GM21526 (cell line): ENCODE measurements at regions not wholly inside any gene's neighbourhood (a gene's known extent, or its start where the extent isn't known, plus 50 kb on each side); places are given as distances from the start of the nearest gene placed in this dataset.

Experiments used
- ATAC-seq: cut with Tn5 transposase; IDR thresholded peaks from one replicate; pipeline ENCODE4 v1.9.1; 2021; ENCODE audit warnings: moderate library complexity; ENCODE audit not compliant: unreplicated experiment, low FRiP score

DNA sequence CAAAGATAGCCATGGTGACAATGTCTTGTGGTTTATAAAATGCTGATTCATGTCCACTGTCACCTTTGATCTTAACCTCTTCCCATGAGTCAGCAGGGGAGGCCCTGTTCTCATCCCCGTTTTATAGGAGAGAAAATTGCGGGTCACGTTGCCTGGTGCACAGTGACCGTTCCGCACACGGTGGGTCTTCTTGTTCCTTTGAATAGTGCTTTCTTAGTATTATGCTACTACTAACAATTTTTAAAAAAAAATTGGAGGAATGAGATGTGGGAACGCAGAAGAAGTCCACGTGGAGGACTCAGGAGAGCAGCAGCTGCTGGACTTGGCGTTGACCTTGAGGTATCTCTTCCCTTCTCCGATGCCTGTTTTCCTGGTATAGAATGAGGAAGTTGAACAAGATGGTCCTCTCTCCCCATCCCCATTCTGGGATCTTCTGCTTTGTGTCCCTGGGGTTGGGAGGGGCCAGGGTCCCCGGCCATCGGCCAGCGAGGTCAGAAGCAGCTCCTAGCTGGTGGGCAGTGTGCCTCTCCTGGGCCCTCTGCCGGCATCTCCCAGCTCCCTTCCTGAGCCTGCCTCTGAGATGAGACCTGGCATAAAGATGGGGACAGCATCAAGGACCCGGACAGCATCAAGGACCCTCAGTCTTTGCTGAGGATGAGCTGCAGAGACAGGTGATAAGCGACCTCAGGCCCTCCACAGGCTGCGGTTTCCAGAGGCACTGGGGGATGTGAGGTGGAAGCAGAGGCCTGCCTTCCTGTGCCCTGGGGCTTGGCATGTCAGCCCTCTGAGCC lies 143.9 kb downstream of the C9orf50 start:
- ATAC-seq: no peak

DNA sequence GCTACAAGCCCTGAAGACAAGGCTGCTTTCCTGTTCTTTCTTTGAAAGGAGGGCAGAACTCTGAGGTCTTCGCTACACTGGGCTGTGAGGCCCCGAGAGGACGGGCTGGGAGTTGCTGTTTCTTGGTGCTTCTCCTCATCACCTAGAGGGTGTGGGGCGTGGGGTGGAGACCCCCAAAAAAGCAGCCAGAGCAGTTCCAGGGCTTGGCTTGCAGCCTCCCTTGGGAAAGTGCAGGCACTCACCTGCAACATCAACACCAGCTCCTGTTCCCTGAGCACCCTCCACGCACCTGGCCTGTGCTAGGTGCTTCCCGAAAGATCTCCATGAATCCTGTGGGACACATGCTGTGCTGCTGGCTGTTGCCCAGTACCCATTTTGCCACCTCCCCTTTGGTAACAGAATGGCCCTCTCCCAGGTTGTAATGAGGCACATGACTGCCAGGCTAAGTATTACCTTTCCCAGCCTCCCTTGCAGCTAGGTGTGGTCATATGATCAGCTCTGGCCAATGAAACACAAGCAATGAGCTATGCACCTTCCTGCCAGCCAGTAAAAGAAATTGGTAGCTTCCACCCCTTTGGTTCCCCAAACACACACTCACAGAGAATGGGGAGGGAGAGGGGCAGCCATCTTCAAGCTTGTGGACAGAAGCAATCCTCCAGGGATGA lies 146.0 kb downstream of the C9orf50 start:
- ATAC-seq: no peak

DNA sequence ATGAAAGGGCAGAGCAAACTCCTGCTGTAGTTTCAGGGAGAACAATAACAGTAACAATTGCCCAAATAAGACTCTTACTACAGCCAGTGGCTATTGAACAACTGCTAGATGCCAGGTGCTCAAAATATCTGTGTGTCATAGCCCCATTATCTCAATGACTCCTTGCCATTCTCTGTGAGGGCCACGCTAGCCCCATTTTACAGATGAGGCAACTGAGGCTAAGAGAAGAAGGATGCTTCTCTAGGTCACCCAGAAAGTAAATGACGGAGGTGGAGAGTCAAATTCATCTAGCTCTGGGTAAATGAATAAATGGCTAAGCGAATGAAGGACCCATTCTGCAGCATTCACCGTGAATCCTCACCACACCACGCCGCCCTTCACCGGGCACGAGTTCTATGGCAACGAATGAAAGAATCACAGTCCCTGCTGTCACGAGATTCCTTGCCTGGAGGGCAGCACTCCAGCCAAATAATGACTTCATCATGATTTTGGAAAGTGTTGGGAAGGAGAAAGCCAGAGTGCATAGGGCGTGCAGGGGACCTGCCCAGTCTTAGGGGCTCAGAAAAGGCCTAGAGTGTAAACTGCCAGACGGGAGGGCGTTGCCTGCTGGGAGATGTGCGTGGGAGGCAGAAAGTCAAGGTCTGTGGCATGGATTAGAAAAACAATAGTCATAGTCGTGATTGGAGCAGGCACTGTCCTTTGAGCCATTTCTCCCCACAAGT lies 147.2 kb downstream of the C9orf50 start:
- ATAC-seq: no peak

DNA sequence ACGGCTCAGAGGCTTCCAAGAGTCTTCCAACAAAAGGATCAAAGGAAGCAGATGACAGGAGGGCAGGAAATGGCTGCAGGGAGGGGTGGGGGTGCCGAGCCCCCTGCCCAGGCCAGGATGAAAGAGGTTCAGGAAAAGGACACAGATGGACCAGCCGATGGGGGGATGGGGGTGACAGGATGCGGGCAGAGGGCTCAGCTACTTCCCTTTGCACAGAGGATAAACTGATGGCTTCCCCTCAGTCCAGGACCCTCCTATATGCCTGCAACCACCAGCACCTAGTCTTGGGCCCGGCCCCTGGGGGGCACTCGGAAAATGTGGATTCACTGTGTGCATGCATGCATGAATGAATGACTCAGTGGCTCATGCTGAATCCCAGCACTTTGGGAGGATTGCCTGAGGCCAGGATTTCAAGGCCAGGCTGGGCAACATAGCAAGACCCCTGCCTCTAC lies 148.2 kb downstream of the C9orf50 start:
- no peak for ATAC-seq

DNA sequence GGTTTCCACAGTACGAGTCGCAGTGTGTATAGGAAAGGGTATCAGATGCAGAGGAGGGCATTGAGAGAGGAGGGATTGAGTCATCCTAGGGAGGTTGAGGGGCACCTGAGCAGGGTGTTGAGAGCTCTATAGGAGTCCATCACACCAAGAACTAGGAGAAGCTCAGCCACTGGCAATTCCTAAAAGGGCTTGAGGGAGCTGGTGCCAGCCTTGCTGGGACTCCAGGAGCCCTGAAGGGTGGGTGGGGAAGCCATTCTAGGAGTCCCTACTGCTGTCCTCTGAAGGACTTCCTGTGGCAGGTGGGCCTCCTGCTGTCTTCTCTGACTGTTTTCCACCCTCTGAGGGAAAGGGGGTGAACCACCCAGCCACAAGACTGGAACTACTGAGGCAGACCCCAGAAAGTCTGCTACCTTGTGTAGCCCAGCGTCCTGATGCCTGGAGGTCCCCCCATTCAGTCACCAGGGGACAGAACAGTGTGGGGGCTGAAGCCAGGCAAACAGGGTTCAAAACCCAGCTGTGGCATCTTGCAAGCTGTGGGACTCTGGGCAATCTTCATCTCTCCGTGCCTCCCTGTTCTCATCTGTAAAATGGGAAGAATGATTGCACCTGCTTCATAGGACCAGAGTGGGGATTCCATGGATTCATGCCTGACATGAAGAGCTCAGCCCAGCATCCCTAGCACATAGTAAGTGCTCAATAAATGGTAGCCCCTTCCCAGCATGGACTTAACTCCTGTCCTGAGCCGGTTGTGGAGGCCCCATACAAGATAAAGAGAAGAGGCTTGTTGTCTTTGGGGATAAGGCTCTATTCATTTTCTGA lies 149.5 kb downstream of the C9orf50 start:
- ATAC-seq: no peak

DNA sequence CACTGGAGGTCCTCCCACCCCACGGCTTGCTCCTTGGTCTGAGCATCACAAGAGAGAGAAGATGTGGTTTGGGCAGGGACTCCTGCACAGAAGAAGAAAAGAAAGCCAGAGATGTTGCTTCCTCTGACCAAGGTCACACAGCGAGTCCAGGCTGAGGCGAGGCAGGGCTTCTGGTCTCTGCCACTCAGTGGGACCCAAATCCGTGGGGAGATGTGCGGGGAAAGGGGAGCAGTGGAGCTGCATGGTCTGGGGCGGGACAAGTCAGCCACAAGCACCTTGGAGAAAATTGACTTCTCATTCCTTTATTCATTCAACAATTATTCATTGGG lies 150.9 kb downstream of the C9orf50 start:
- no peak for ATAC-seq

DNA sequence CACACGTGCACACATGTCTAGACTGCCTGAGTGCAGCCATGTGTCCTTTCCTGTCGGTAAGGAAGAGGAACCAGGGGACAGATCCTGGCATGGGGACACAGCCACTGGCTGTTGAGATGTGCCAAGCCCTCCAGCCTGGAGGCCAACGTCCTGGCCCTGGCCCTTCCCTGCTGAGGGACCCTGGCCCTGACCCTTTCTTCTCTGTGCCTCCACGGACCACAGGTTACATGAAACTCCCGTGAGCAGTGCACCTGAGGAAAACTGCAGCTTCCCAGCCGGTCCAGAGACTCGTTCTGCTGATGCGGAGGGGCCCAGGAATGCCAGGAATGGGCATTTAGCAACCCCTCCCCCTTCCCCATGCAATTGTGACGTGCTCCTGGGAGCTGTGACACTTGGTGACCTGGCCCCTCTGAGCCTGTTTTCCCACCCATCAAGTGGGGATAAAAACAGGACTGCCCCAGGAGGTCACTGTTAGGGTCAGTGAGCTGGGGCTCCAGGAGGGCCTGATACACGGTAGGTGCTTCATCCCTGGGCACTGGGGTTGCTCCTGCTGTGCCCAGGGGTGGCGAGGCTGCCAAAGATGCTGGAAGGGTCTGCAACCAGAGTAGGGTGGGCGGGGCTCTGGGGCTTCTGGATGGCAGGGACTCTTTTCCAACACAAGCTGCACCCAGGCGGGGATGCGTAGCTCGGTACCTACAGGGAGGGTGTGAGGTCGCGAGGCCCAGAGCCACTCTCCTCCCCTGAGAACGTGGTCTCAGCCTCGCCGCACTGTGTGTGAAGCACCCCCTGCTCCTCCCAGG lies 151.5 kb downstream of the C9orf50 start:
- no peak for ATAC-seq

DNA sequence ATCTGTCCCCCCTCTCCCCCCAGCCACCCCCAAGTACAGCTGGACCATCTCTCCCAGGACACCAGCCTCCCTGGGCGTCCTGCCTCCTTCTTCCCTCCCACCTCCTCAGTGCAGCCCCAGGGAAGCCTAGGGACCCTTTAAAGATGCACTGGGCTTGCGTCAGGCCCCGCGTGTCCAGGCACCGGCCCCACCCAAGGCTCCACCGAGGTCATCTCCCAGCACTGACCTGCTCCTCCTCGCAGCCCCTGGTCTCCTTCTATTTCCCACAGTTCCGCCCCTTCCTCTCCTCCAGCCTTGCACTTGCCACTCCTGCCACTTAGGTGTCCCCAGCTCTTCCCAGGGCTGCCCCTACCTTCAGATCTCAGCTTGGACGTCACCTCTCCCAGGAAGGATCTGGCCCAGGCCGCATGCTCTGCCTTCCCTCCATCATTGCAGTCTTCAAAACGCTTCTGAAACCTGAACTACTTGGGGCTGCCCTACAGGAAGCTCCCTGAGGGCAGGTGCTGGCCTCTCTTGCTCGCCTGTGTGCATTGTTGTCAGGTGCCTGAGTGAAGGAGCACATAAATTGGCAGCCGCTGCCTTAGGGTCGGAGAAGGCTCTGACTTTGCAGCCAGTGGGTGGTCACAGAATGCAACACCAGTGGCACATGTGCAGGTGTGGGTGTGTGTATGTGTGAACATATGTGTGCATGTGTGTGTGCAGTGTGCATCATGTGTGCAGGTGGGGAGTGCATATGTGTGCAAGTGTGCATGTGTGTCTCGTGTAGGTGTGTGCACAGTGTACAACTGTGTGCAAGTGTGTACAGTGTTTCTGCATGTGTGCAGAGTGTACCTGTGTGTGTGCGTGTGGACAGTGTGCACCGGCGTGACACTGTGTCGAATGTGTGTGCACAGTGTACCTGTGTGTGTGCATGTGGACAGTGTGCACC lies 152.9 kb downstream of the C9orf50 start:
- ATAC-seq: no peak

DNA sequence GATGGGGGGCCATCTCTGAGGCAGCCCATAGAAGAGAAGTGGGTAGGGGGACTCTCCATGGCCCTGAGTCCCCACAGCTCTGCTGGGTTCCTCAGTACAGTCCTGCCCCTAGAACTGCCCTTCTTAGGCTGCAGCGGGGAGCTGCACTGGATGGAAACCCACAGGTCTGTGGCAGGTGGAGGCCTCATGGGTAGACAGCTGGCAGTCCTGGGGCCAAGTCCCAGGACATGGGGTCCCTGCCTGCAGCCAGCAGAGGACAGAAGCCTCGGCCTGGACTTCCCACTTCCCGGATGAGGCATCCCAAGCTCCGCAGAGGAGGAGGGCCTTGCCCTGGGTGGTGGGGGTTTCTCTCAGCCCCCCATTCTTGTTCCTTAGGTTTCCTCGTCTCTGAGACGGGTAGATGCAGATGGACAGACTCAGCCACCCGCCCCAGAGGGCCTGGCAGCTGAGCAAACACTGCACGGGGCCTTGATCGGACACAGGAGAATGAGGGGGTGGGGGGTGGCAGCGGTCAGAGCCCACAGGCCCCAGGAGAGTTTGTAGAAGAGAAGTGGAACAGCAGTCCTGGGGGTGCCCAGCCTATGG lies 153.8 kb downstream of the C9orf50 start:
- ATAC-seq: no peak

DNA sequence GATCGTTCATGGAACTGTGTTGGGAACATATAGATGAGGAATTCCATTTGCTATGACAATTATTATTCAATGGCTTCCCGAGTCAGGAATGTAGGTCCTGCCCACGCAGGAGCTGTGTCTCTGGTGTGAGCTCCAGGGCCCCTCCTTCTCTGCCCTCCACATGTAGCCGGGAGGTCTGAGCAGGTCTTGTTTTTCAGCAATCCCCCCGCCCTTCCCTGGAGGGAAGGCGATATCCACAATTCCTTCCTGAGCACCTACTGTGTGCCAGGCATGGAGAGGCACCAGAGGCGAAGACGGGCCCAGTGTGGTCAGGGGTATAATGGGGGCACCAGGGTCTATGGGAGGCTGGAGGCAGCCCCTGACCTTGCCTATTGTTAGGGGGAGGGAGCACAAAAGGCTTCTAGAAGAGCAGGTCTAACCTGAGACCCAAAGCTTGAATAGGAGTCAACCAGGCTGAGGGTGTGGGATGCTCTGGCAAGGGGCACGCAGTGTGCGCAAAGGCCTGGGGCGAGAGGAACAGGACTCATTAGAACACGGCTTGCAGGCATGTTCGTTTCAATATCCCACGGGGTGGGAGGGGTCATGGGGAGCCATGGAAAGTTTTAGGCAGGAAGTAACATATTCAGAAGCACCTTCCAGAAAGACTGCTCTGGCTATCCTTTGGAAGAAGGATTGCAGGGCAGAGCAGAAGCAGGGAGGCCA lies 154.9 kb downstream of the C9orf50 start:
- ATAC-seq: no peak

DNA sequence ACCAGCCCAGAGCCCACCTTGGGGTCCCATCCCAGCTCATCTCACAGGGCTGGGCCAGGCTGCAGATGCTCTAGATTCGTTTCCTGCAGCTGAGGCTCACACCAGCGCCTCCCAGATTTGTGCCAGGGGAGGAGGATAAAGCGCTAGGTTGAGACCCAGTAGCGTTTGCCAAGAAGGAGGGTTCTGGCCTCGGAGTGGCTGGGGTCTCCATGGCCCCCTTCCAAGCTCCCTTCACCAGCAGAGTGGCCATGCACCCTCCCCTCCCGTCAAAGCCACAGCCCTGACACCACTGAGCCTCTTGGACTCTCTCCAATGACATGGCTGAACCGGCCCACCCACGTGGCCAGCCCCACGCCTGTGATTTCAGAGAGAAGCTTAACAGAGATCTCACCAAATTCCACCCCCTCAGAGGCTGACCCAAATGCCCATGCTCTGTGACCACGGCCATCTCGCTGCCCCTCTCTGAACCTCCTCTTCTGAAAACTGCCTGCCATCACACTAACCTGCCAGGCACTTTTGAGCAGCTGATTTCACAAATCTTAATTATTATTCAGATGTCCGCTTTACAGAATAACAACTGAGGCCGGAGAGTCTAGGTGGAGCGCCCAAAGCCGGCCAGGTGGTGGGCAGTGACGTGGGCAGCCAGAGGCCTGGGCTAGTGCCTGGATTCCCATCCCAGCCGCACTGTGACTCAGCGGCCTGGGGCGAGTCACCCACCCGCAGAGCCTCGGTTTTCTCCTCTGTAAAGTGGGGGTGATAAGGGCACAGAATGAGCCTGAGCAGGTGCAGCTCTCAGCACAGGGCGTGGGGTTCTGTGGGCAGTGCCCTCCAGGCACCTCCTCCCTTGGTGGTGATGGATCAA lies 155.7 kb downstream of the C9orf50 start:
- ATAC-seq: no peak

DNA sequence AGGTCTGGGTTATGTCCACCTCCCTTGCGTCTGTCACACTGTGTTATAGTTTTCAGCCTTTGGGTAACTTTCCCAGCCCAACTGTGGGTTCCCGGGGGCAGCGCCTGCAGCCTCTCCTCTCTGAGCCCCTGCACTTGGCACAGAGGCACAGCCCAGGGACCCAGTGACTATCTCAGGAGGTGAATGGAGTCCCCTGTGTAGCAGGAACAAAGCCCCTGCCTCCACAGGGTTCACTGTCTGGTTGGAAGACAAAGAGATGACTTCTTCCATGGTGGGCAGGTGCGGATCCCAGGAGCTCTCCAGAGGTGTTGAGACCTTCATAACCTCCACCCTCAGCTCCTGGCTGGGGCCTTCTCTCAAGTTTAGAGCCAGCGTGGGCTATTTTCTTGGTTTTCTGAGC lies 156.9 kb downstream of the C9orf50 start:
- no peak for ATAC-seq

DNA sequence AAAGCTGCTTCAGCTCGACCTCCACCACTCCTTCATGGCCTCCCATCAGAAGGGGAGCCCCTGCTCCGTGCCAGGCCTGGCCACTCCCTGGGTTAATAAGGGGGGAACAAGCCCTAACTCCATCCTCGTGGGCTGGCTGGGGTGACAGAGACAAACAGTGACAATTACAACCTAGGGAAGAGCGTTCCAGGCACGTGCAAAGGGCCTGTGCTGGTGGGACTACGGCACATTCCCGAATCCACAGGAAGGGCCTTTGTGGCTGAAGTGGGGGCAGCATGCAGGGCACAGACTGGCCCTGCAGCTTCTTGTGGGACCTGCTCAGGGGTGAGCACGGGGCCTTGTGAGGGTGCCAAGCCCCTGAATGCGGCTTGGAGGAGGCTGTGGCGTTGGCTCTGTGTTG lies 157.4 kb downstream of the C9orf50 start:
- no peak for ATAC-seq

DNA sequence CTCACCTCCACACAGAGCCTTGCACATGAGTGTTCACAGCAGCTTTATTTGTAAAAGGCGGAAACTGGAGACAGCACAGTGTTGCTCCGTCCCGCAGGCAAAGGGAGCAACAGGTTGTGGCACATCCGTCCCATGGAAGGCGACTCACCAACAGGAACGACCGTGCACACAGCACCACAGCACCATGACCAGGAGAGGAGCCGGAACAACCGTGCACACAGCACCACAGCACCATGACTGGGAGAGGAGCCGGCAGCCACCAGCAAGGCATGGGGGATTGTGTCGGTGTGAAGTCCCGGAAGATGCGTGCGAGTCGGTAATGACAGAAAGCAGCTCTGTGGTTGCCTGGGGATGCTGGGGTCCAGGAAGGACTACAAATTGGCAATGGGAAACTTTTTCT lies 158.5 kb downstream of the C9orf50 start:
- ATAC-seq: no peak

DNA sequence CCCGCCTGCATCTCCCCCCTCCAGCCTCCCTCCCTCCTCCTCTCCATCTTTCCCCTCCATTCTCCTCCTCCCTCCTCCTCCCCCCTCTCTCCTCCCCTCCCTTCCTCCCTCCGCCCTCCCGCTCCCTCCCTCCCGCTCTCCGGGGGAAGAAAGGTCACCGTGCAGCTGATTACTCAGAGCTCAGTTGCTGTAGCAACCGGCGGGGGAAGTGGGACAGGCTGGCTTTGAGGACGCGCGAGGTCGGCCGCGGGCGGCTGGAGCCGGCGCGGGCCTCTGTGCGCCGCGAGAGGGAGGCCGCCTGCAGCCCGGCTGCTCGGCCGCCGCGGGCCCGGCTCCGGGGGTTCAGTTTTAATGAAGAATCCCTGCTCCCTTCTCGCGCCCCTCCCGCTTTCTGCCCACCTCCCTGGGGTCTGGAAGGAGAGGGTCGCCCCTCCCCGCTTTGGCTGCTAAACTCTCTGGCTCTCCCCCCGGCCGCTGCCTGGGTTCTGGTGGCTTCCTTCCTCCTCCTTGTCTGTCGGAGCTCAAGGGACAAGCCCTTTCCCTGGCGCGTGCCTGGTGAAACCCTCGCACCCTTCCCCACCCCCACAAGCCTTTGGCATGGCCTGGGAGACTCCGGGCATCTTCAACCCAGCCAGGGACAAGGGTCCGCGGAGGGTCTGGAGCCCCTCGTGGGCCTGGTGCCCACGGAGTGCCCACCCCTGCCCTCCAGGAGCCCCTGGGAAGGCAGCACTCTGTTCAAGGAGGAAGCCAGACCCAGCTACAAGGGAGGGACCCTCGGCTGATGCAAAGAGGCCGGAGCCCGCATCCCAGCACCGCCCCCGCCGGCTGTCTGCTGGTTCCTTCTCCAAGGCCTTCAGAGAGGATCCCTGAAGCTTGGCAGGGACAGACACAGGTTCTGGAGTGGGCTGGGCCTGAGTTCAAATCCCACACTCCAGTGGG lies 160.3 kb downstream of the C9orf50 start:
- ATAC-seq: no peak
